ENCODE measurements at regions not wholly inside any gene's neighbourhood (a gene's known extent, or its start where the extent isn't known, plus 50 kb on each side); places are given as distances from the start of the nearest gene placed in this dataset.
A peak's percentile ranks its signal among the peaks of the same experiment; 100 is the strongest.

- peak; percentile 59 for DNase-seq (ENCODE audit: low read depth)
These were observed 166.6 kb upstream of the SOX4 start for GRCh38 chr6:21426841-21427490.

- DNase-seq (ENCODE audit: low read depth) = no peak
These were observed 164.3 kb upstream of the SOX4 start for GRCh38 chr6:21429291-21429690.

- DNase-seq (ENCODE audit: low read depth) = no peak
These were observed 162.0 kb upstream of the SOX4 start for GRCh38 chr6:21431526-21431925.

DNA sequence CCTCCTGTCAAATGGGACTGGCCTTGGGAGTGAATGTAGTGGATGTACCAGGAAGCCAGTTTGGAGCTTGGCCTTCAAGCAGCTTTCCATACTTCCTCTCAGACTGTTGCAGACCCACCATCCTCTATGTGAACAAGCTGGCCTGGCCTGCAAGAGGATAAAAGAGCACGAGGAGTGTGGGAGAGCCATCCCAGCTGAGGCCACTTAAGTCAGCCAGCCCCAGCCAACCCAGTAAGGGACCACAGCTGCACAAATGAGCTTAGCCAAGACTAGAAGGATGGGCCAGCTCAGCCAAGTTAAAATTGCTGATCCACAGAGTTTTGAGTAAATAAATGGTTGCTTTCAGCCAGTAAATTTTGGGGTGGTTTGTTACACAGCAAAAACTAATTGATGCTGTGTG lies 156.9 kb upstream of the SOX4 start:
- DNase-seq (ENCODE audit: low read depth) = no peak

DNA sequence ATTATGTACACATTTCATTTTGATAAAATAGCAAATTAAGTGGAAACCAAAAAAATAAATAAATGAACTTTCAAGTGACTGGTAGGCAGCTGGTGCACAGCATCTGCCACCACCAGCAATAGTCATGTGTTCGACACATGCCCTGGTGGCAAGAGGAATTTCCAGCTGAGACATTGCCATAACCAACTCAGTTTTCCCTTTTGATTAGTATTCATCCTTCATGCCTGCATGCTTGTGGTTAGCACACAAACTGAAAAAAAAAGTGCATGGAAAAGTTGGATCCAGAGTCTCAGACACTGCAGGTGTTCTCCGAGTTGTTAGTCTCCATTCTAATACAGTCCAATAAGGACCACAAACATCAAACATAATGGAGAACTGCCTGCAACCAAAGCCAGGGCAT lies 156.0 kb upstream of the SOX4 start:
- peak; percentile 6 for DNase-seq (ENCODE audit: low read depth)

DNA sequence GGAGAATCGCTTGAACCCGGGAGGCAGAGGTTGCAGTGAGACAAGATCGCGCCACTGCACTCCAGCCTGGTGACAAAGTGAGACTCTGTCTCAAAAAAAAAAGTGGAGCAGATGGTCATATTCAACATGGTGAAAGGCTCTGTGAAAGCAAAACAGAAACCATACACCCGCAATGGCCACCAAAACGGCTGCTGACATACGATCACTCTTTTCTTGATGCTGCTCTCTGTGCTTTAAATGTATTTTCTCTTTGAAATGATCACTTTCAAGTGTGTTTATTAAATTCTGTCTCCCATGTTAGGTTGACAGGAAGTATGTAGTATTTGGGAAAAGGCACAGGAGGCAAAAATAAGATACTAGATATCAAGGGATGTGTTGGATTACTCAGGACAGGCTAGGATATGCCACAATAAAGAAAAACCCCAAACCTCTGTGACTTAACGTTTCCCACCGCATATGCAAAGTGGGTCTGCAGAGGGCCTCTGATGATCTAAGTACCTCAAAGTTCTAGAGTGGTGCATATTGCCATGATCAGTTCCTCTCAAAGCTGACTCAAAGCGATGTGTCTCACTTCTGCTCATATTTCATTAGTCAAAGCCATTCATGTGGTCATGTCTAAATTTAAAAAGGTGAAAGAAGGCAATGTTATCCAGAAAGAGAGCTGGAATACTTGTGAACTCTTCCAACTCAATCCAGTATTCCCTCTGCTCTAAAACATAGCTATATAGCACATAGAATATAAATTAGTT lies 155.1 kb upstream of the SOX4 start:
- DNase-seq (ENCODE audit: low read depth) = no peak

- DNase-seq (ENCODE audit: low read depth) = no peak
These were observed 154.6 kb upstream of the SOX4 start for GRCh38 chr6:21438986-21439352.

DNA sequence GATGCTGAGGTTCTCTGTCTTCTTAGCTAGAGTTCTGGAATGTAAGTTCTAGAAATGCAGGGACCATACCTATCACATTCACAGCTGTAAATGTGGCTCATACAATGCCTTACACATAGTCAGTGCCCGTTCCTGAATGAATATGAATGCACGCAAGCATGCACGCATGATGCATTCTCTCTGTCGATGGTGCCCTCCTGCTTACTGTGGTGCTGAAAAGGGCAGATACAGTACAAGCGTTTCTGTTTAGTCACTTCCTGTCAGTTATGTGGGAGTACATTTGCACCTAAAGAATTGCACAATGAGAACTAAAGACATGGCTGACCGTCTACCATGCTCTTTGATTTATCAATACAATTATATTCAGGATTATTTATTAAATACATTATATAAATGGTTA lies 152.2 kb upstream of the SOX4 start:
- DNase-seq (ENCODE audit: low read depth) = no peak

- no peak for DNase-seq (ENCODE audit: low read depth)
These were observed 150.7 kb upstream of the SOX4 start for GRCh38 chr6:21442874-21443273.

DNA sequence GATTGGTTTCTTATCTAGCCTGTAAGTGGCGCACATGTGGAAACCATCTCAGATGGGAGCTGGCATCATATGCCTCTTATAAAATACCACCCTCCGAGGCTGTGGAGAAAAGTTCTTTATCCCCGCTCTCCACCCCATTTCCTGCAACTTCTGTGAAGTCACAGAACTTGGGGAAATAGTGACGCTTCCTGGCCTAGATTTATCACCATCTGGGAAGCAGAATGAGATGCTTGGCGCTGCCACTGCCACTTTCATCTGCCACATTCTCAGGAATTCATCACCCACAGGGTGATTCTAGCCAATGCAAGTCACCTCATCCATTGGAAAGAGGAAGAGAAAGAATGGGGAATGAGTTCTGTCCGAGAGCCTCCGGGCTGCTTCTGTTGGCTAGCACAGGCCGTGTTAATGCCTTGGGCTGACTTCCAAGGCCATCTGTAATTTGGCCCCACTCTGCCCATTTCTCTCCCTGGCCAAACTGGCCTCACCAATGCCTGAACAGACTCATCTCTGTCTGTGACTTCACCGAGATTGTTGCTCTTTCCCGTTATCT lies 148.8 kb upstream of the SOX4 start:
- no peak for DNase-seq (ENCODE audit: low read depth)

DNA sequence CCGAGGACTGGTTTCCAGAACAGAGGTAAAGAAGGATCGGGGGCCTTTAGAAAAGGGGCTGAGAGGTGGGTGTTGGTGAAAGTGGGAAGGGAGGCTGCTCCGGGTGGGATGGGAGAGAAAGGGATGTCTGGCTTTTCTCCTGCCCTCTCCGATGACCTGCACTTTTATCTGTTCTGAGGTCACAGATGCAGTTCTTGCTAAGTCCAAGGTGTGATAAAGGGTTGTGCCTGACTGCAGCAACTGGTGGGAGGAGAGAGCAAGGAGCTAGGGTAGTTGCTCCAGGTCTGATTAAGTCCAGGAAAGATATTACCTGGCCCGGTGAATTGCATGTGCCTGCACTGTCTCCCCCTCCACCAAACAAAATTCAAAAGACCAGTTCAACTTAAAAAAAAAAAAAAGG lies 145.6 kb upstream of the SOX4 start:
- DNase-seq (ENCODE audit: low read depth) = no peak

DNA sequence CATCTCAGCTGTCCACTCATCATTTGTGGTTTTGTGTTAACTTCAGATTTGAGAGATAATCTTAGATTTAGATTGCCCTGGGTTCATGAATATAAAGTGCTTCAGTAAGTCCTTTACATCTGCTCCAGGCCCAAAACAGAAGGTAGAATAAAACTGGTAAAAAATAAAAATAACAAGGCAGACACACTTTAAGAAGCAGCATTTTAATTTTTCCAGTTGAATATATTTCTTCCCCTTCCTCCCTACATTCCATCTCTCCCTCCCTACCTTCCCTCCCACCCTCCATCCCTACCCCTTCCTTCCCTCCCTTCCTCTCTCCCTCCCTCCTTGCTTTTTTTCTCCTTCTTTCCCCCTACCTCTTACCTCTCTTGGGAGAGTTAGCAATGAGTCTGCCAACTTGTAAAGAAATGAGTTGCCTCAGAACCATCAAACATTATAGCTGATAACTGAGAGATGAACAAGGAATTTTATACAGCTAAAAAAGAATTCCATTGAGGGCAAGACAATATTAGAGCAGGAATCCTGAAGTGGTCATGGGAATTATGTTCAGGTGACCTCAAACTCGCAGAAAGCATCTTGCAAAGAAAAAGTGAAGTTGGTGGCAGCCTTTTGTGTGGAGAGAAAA lies 145.0 kb upstream of the SOX4 start:
- no peak for DNase-seq (ENCODE audit: low read depth)

GRCh38 chr6:21450149-21450548 lies 143.4 kb upstream of the SOX4 start:
- DNase-seq (ENCODE audit: low read depth) = no peak

DNA sequence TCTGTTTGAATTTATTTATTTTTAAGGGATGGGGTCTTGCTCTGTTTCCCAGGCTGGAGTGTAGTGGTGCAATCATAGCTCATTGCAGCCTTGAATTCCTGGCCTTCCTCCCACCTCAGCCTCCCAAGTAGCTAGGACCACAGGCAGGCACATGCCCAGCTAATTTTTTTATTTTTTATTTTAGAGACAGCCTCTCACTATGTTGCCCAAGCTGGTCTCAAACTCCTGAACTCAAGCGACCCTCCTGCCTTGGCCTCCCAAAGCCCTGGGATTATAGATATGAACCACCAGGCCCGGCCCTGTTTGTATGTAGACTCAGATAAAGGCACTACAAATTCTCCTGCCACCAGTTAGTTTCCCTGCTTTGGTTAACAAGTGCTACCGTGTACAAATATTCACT lies 142.9 kb upstream of the SOX4 start:
- no peak for DNase-seq (ENCODE audit: low read depth)

DNA sequence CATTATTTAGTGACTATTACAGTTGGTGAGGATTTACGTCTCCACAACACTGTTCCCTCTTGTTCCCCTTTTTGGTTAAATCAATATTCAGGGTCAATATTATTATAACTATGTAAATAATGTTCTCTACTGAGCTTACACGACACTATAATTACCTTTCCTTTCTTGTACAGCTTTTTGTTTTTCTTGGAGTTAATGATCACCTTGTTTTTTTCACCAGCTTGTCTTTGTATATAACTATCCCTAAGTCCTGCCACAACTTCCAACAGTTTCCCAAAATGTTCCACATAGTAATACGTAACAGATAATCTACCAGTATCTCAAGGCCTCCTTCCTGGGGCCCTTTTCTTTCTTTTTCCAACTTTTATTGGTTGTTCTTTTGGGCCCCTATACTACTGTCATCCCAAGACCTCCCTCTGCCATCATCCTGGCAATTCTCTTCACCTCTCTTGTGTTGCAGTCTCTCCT lies 142.0 kb upstream of the SOX4 start:
- no peak for DNase-seq (ENCODE audit: low read depth)

DNA sequence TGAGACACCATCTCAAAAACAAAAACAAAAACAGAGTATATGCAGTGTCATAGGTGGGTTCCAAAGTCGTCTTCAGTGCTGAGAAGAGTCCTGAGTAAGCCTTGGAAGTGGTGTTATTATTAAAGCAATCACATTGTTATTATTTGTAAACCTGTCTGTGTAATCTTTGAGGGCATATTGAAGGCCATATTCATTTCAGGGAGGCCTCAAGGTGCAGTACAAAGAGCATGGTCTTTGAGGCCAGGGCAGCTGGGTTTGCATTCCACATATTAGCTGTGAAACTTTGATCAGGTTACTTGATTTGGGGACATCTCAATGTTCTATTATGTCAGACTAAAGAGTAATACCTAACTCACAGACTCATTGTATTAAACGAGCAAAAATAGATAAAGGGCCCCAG lies 139.3 kb upstream of the SOX4 start:
- DNase-seq (ENCODE audit: low read depth) = no peak

DNA sequence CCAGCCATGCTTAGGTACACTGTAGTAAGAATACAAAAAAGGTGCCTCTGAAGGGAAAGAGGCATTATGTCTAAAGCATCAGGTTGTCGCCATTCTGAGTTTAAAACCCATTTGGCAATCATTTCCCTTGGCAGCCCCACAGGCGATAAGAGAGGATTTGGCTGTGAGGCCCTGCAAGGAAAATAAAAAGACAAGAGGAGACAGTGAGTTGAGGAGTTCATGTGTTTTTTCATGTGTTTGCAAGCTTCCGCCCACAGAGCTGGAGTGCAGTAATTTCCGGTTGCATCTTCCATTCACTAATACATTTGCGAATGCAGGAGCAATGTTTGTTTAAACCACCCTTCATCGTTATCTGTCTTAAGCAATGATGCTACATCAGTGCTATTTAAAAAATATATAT lies 138.5 kb upstream of the SOX4 start:
- no peak for DNase-seq (ENCODE audit: low read depth)

- DNase-seq (ENCODE audit: low read depth) = no peak
These were observed 135.9 kb upstream of the SOX4 start for GRCh38 chr6:21457647-21458046.

DNA sequence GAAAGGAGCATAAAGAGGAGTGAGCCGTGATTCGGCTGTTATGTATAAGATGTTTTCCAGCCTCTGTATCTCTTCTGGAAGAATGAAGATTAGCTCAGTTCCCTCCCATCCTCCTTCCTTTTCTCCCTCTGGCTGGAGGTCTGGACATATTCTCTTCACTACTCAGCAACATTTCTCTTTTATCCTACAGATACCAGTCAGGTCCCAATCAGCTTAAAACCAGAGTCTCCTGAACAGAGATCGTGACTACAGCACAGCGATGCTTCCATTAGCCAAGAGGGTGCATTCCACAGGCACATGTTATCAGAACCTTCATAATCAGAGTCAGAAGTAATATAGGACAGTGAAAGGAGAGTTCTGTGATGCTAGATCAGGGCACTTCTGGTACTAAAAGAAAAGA lies 133.9 kb upstream of the SOX4 start:
- no peak for DNase-seq (ENCODE audit: low read depth)

DNA sequence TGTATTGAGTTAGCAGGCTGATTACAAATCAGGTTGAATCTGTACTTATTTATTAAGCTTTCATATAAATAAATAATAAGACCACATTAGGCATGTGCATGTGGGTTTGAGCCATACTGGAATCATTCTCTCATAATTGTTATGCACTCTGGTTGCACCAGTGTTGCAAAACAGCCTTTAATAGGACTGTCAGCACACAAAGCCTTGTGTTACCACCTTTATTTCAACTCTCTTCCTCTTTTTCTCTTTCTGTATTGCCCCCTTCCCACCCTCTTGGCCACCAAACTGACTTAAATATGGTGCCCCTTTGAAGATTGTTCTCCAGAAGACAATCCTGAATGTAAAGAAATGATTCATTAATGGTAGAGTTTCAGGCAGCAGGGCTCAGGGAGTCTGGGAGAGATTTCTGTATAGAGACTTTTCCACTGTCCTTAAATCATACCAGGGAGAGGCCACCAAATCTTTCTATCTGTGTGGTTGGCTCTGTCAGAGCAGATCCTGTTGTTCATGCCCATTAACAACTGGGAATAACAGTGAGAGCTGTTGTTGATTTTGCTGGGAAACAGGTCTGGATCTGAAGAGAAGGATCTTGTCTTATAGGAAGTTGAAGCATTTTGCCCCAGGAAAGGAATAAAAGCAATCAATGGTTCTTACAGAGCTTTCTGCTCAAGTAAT lies 131.6 kb upstream of the SOX4 start:
- DNase-seq (ENCODE audit: low read depth) = no peak

- DNase-seq (ENCODE audit: low read depth) = no peak
These were observed 131.1 kb upstream of the SOX4 start for GRCh38 chr6:21462519-21462852.

DNA sequence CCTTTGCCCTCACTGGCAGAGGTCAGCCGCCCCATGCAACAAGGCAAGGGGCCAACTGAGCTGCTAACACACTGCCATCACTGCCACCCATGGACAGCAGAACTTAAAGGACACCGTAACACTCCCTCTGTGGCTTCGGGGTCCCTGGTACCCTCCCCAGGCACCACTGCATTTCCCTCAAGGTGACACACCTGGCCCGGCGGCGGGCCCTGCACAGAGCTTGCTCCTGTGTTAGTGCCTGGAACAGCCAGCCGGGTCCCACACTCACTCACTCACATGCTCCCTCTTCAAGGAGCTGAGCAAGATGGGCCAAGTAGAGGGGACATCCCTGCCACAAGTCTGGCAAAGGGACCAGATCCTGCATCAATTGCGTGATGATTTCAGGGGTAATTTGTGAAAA lies 126.5 kb upstream of the SOX4 start:
- no peak for DNase-seq (ENCODE audit: low read depth)

DNA sequence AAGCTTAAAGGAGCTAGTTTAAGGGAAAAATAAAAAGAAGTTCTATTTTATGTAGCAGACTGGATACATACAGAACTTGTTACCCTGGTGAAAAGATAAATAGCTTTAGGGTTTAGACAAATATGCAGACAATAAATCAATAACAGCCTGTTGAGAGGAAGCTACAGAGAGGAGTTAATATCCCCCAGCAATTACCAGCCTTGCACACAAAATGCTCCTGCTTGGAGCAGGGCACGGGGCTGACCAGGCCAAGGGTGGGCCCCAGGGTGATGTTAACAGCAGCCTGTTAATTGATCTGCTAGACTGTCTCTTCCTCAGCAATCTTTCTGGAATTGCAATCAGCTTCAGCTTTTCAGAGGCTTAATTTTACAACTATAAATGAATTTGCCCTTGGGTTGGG lies 125.1 kb upstream of the SOX4 start:
- DNase-seq (ENCODE audit: low read depth) = no peak

Measured in fibroblast of gingiva (primary cell).